K562 (cell line): ENCODE measurements at regions not wholly inside any gene's neighbourhood (a gene's known extent, or its start where the extent isn't known, plus 50 kb on each side); places are given as distances from the start of the nearest gene placed in this dataset.

Source experiments
- ATAC-seq: fragments of 200-7000 bp; cut with Tn5 transposase; 3 replicates; pipeline ENCODE4 v1.9.1; 2020; ENCODE audit warnings: moderate library complexity
- BruUV-seq: library from RNA; stranded (reverse); fragments of 400-500 nt; replicated peaks from 2 replicates; lab custom pipeline; 2021; lab: Mats Ljungman, UMichigan
- CTCF ChIA-PET: fragments of 300-600 bp; formaldehyde crosslinking; extraction: SDS; loops from one replicate; lab custom pipeline; 2021; ENCODE audit warnings: low intra/inter-chr PET ratio; lab: Yijun Ruan, JAX
- POLR2A ChIA-PET: fragments of 300-600, 350-650 bp; sonication (Branson Sonifier 250); formaldehyde crosslinking; extraction: SDS; loops from one replicate; lab custom pipeline; 2021; ENCODE audit warnings: antibody characterized with exemption, inconsistent platforms; lab: Yijun Ruan, JAX
- DNase-seq, 4 experiments: peaks; one replicate each; pipeline versions ENCODE4 v3.0.0 to v3.0.0-alpha.2; 2011 to 2018; ENCODE audit warnings: low spot score in 3 of 4, mixed read lengths in 3 of 4; ENCODE audit errors: extremely low read depth in 1 of 4
- FAIRE-seq: peaks from 2 replicates; lab custom pipeline; 2011; peaks lifted over from hg19 to GRCh38; lab: Jason Lieb, UNC
- H2AFZ ChIP-seq: 2 replicates; pipeline ENCODE4 v1.6.0; 2011; ENCODE audit warnings: low read depth, low read length, control low read depth, inconsistent platforms
- H3K27ac ChIP-seq: fragments of 200-600 bp; 3 replicates; pipeline ENCODE4 v1.8.0; 2011; ENCODE audit warnings: low read depth, mild to moderate bottlenecking, control low read depth, inconsistent platforms, low read length, moderate library complexity, mixed read lengths; ENCODE audit errors: extremely low read depth
- H3K27me3 ChIP-seq, 2 experiments: fragments of 300-600 bp in 1 of 2; 2 replicates in 1 of 2; 3 replicates in 1 of 2; pipeline versions ENCODE4 v1.6.0 to v1.8.0; 2011; ENCODE audit warnings: inconsistent platforms in 2 of 2, low read length in 2 of 2, mild to moderate bottlenecking in 1 of 2, mixed read lengths in 1 of 2, moderate library complexity in 1 of 2; ENCODE audit not compliant: control insufficient read depth in 2 of 2, insufficient read depth in 2 of 2
- H3K36me3 ChIP-seq: fragments of 300-600 bp; 3 replicates; pipeline ENCODE4 v1.8.0; 2011; ENCODE audit warnings: mild to moderate bottlenecking, low read length, inconsistent platforms; ENCODE audit not compliant: control insufficient read depth, insufficient read depth
- H3K4me1 ChIP-seq, 2 experiments: fragments of 200-600 bp in 1 of 2; replicated peaks in 1 of 2; 2 replicates in 1 of 2; 3 replicates in 1 of 2; pipeline versions ENCODE4 v1.5.1 to v1.8.0; 2011; ENCODE audit warnings: inconsistent platforms in 2 of 2, low read length in 2 of 2, mild to moderate bottlenecking in 1 of 2, mixed read lengths in 1 of 2, moderate library complexity in 1 of 2; ENCODE audit not compliant: control insufficient read depth in 2 of 2, insufficient read depth in 2 of 2
- H3K4me2 ChIP-seq: 2 replicates; pipeline ENCODE4 v1.6.1; 2011; ENCODE audit warnings: low read length, control low read depth, inconsistent platforms, mixed read lengths; ENCODE audit not compliant: insufficient read depth
- H3K4me3 ChIP-seq: fragments of 200-600 bp; sonication (generic), shearing (Covaris generic); 2 replicates; pipeline ENCODE4 v1.5.1; 2016; ENCODE audit warnings: control low read depth, inconsistent platforms
- H3K79me2 ChIP-seq: fragments of 200-600 bp; 3 replicates; pipeline ENCODE4 v1.8.0; 2011; ENCODE audit warnings: low read length, inconsistent platforms; ENCODE audit not compliant: control insufficient read depth, insufficient read depth
- H3K9ac ChIP-seq, 2 experiments: 2 replicates each; pipeline versions ENCODE4 v1.6.0 to v1.6.1; 2011; ENCODE audit warnings: low read depth in 2 of 2, low read length in 2 of 2, control low read depth in 1 of 2, inconsistent platforms in 1 of 2, mild to moderate bottlenecking in 1 of 2, mixed read lengths in 1 of 2; ENCODE audit not compliant: insufficient read depth in 1 of 2
- H3K9me1 ChIP-seq: one replicate; pipeline ENCODE4 v1.6.0; 2011; ENCODE audit warnings: inconsistent platforms, mild to moderate bottlenecking, low read length, moderate library complexity; ENCODE audit not compliant: control insufficient read depth, insufficient read depth
- H3K9me3 ChIP-seq: replicated peaks from 2 replicates; pipeline ENCODE4 v1.5.1; 2011; ENCODE audit warnings: low read depth, low read length, inconsistent platforms; ENCODE audit not compliant: control insufficient read depth, insufficient read depth
- H4K20me1 ChIP-seq: replicated peaks from 2 replicates; pipeline ENCODE4 v1.6.1; 2011; ENCODE audit warnings: low read length, inconsistent platforms, mixed read lengths; ENCODE audit not compliant: control insufficient read depth, insufficient read depth
- ESRRB ChIP-seq: fragments of 250-450 bp; sonication (Bioruptor Pico); IDR thresholded peaks from 2 replicates; pipeline ENCODE4 v1.5.0; 2020; ENCODE audit warnings: mild to moderate bottlenecking, moderate library complexity, borderline replicate concordance
- NFIX ChIP-seq: fragments of 250-450 bp; sonication (Bioruptor Pico); IDR thresholded peaks from 2 replicates; pipeline ENCODE4 v1.4.0; 2020; ENCODE audit warnings: low read depth, mild to moderate bottlenecking, moderate library complexity
- ZNF57 ChIP-seq: fragments of 450-650 bp; formaldehyde crosslinking; IDR thresholded peaks from 2 replicates; pipeline ENCODE4 v1.4.0; 2020; ENCODE audit warnings: mild to moderate bottlenecking, moderate library complexity
- WGBS: fragments of 100-300 bp; shearing (Covaris generic); methylation state at CpG from one replicate; pipeline ENCODE4 v1.1.6; 2016; ENCODE audit warnings: low coverage, mixed read lengths; ENCODE audit not compliant: insufficient coverage; ENCODE audit errors: missing lambda C conversion rate; 5-methylcytosine and 5-hydroxymethylcytosine counted together
- in situ Hi-C: fragments of 300-500 bp; cut with MboI; formaldehyde crosslinking; loops from 4 replicates; pipeline ENCODE4 v1.15.0; 2018; ENCODE audit warnings: inconsistent platforms, mixed read lengths
- intact Hi-C: fragments of 100-400 bp; cut with micrococcal nuclease; formaldehyde crosslinking; loops from 2 replicates; pipeline ENCODE4 v1.14.2; 2022
- TF ChIP-seq, protein P1 (sequence below): fragments of 450-650 bp; IDR thresholded peaks from 2 replicates; pipeline ENCODE4 v1.6.1; 2016; ENCODE audit warnings: borderline replicate concordance
- TF ChIP-seq, protein P2 (sequence below): sonication (generic); formaldehyde crosslinking; IDR thresholded peaks from 2 replicates; pipeline ENCODE4 v1.8.0; 2022; ENCODE audit warnings: missing genetic modification reagents, mild to moderate bottlenecking, borderline replicate concordance
- TF ChIP-seq, protein P3 (sequence below), 2 experiments: fragments of 150-350 bp in 1 of 2; IDR thresholded peaks; 2 replicates each; pipeline ENCODE4 v1.6.1; 2012 to 2016; ENCODE audit warnings: low read depth in 2 of 2, low read length in 2 of 2, mild to moderate bottlenecking in 1 of 2, moderate library complexity in 1 of 2
- TF ChIP-seq, protein P4 (sequence below), 2 experiments: fragments of 450-650 bp; formaldehyde crosslinking in 1 of 2; IDR thresholded peaks; 2 replicates each; pipeline versions ENCODE4 v1.4.0 to v1.6.1; 2014 to 2020; ENCODE audit warnings: mild to moderate bottlenecking in 2 of 2, borderline replicate concordance in 1 of 2, low read depth in 1 of 2

DNA sequence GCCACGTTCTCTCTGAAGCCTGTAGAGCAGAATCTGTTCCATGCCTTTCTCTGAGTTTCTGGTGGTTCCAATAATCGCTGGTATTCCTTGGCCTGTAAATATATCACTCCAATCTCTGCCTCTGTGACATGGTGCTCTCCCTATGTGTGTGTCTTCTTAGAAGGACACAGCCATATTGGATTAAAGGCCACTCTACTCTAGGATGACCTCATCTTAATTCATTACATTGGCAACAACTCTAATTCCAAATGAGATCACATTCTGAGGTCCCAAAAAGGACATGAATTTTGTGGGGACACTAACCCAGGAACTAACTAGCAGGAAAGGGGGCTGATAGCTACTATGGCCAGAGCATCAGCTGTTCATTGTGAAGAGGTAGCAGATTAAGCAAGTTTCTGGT lies 110.7 kb downstream of the KLF12 start:
- FAIRE-seq (no peak), ATAC-seq (no peak), DNase-seq (no peak)
- intact Hi-C loops, result no loop called here
- H3K4me1 ChIP-seq, result no peaks in the 10 kb centered on the region
- ChIA-PET POLR2A (no interaction called here), CTCF (no interaction called here)
- 0% methylated on average over 2 of the region's 2 CpGs for WGBS
- H2AFZ ChIP-seq, result no peak overlapping the region
- no peaks in the 10 kb centered on the region for H3K9me3 ChIP-seq
- H3K79me2 ChIP-seq, result no peaks in the 10 kb centered on the region
- H4K20me1 ChIP-seq, result no peaks in the 10 kb centered on the region
- no peak overlapping the region for H3K9ac ChIP-seq
- H3K4me2 ChIP-seq, result no peak overlapping the region
- BruUV-seq, result no TSS peak
- no peaks in the 10 kb centered on the region for H3K9me1 ChIP-seq
- H3K4me3 ChIP-seq, result no peak overlapping the region
- no peak overlapping the region for H3K27ac ChIP-seq
- in situ Hi-C loops, result no loop called here
- H3K27me3 ChIP-seq, result no peaks in the 10 kb centered on the region
- no peaks in the 10 kb centered on the region for H3K36me3 ChIP-seq
- TF ChIP-seq ESRRB (CRISPR knock-in tag) (no peak), NFIX (CRISPR knock-in tag) (no peak), ZNF57 (CRISPR knock-in tag) (no peak)
- TF ChIP-seq, protein P1, sequence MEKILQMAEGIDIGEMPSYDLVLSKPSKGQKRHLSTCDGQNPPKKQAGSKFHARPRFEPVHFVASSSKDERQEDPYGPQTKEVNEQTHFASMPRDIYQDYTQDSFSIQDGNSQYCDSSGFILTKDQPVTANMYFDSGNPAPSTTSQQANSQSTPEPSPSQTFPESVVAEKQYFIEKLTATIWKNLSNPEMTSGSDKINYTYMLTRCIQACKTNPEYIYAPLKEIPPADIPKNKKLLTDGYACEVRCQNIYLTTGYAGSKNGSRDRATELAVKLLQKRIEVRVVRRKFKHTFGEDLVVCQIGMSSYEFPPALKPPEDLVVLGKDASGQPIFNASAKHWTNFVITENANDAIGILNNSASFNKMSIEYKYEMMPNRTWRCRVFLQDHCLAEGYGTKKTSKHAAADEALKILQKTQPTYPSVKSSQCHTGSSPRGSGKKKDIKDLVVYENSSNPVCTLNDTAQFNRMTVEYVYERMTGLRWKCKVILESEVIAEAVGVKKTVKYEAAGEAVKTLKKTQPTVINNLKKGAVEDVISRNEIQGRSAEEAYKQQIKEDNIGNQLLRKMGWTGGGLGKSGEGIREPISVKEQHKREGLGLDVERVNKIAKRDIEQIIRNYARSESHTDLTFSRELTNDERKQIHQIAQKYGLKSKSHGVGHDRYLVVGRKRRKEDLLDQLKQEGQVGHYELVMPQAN, result no peak
- TF ChIP-seq, protein P2, sequence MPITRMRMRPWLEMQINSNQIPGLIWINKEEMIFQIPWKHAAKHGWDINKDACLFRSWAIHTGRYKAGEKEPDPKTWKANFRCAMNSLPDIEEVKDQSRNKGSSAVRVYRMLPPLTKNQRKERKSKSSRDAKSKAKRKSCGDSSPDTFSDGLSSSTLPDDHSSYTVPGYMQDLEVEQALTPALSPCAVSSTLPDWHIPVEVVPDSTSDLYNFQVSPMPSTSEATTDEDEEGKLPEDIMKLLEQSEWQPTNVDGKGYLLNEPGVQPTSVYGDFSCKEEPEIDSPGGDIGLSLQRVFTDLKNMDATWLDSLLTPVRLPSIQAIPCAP (CRISPR knock-in tag), result no peak
- TF ChIP-seq, protein P3, sequence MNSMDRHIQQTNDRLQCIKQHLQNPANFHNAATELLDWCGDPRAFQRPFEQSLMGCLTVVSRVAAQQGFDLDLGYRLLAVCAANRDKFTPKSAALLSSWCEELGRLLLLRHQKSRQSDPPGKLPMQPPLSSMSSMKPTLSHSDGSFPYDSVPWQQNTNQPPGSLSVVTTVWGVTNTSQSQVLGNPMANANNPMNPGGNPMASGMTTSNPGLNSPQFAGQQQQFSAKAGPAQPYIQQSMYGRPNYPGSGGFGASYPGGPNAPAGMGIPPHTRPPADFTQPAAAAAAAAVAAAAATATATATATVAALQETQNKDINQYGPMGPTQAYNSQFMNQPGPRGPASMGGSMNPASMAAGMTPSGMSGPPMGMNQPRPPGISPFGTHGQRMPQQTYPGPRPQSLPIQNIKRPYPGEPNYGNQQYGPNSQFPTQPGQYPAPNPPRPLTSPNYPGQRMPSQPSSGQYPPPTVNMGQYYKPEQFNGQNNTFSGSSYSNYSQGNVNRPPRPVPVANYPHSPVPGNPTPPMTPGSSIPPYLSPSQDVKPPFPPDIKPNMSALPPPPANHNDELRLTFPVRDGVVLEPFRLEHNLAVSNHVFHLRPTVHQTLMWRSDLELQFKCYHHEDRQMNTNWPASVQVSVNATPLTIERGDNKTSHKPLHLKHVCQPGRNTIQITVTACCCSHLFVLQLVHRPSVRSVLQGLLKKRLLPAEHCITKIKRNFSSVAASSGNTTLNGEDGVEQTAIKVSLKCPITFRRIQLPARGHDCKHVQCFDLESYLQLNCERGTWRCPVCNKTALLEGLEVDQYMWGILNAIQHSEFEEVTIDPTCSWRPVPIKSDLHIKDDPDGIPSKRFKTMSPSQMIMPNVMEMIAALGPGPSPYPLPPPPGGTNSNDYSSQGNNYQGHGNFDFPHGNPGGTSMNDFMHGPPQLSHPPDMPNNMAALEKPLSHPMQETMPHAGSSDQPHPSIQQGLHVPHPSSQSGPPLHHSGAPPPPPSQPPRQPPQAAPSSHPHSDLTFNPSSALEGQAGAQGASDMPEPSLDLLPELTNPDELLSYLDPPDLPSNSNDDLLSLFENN (IDR thresholded peaks at IDR 0.05; ENCODE audit: low read depth in 2 of 2, low read length in 2 of 2), result no peak
- TF ChIP-seq, protein P4, sequence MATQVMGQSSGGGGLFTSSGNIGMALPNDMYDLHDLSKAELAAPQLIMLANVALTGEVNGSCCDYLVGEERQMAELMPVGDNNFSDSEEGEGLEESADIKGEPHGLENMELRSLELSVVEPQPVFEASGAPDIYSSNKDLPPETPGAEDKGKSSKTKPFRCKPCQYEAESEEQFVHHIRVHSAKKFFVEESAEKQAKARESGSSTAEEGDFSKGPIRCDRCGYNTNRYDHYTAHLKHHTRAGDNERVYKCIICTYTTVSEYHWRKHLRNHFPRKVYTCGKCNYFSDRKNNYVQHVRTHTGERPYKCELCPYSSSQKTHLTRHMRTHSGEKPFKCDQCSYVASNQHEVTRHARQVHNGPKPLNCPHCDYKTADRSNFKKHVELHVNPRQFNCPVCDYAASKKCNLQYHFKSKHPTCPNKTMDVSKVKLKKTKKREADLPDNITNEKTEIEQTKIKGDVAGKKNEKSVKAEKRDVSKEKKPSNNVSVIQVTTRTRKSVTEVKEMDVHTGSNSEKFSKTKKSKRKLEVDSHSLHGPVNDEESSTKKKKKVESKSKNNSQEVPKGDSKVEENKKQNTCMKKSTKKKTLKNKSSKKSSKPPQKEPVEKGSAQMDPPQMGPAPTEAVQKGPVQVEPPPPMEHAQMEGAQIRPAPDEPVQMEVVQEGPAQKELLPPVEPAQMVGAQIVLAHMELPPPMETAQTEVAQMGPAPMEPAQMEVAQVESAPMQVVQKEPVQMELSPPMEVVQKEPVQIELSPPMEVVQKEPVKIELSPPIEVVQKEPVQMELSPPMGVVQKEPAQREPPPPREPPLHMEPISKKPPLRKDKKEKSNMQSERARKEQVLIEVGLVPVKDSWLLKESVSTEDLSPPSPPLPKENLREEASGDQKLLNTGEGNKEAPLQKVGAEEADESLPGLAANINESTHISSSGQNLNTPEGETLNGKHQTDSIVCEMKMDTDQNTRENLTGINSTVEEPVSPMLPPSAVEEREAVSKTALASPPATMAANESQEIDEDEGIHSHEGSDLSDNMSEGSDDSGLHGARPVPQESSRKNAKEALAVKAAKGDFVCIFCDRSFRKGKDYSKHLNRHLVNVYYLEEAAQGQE (IDR thresholded peaks at IDR 0.05; ENCODE audit: borderline replicate concordance), result no peak
- TF ChIP-seq, protein P4 (CRISPR knock-in tag; IDR thresholded peaks at IDR 0.05; ENCODE audit: low read depth), result no peak
